HEK293 (cell line): ENCODE measurements at regions not wholly inside any gene's neighbourhood (a gene's known extent, or its start where the extent isn't known, plus 50 kb on each side); places are given as distances from the start of the nearest gene placed in this dataset.

ENCODE experiments used
- CTCF ChIA-PET: fragments of 350-600 bp; formaldehyde crosslinking; extraction: SDS; loops from one replicate; lab custom pipeline; 2021; ENCODE audit warnings: antibody characterized with exemption; lab: Yijun Ruan, JAX
- POLR2A ChIA-PET: fragments of 300-600 bp; formaldehyde crosslinking; extraction: SDS; loops from one replicate; lab custom pipeline; 2020; ENCODE audit warnings: antibody characterized with exemption, inconsistent platforms; lab: Yijun Ruan, JAX
- H3K27ac ChIP-seq: fragments of 200-500 bp; sonication (Bioruptor generic); 2 replicates; pipeline ENCODE4 v1.5.1; 2014; ENCODE audit warnings: low read depth, low read length, control low read depth, inconsistent platforms; ENCODE audit errors: extremely low read depth
- H3K36me3 ChIP-seq, 2 experiments: fragments of 200-500 bp in 1 of 2; sonication (Bioruptor generic) in 1 of 2; 1 replicate in 1 of 2; 2 replicates in 1 of 2; pipeline ENCODE4 v1.5.1; 2014 to 2017; ENCODE audit warnings: inconsistent platforms in 2 of 2, low read length in 2 of 2; ENCODE audit not compliant: control insufficient read depth in 2 of 2, insufficient read depth in 1 of 2
- H3K4me1 ChIP-seq: fragments of 200-500 bp; sonication (Bioruptor generic); 2 replicates; pipeline ENCODE4 v1.5.1; 2014; ENCODE audit warnings: mild to moderate bottlenecking, low read length, inconsistent platforms; ENCODE audit not compliant: control insufficient read depth, insufficient read depth
- H3K4me3 ChIP-seq: 2 replicates; pipeline ENCODE4 v1.5.1; 2011; ENCODE audit warnings: low read depth, mild to moderate bottlenecking, control low read depth, low read length, moderate library complexity
- H3K9me3 ChIP-seq: fragments of 200-500 bp; sonication (Bioruptor generic); 2 replicates; pipeline ENCODE4 v1.5.1; 2014; ENCODE audit warnings: low read depth, low read length, inconsistent platforms; ENCODE audit not compliant: control insufficient read depth, insufficient read depth
- GLIS2 ChIP-seq: fragments of 450-650 bp; formaldehyde crosslinking; IDR thresholded peaks from 2 replicates; pipeline ENCODE4 v1.5.1; 2016; ENCODE audit warnings: missing biosample characterization, missing genetic modification characterization
- HOXD13 ChIP-seq: sonication (generic); formaldehyde crosslinking; IDR thresholded peaks from 2 replicates; pipeline ENCODE4 v1.8.0; 2022; ENCODE audit warnings: missing genetic modification reagents, borderline replicate concordance
- KLF1 ChIP-seq: fragments of 450-650 bp; formaldehyde crosslinking; IDR thresholded peaks from 2 replicates; pipeline ENCODE4 v1.5.1; 2016; ENCODE audit warnings: missing biosample characterization, missing genetic modification characterization
- KLF7 ChIP-seq: fragments of 450-650 bp; formaldehyde crosslinking; IDR thresholded peaks from 2 replicates; pipeline ENCODE4 v1.5.1; 2016; ENCODE audit warnings: missing biosample characterization, missing genetic modification characterization, borderline replicate concordance
- MEIS1 ChIP-seq: sonication (generic); formaldehyde crosslinking; IDR thresholded peaks from 2 replicates; pipeline ENCODE4 v1.8.1; 2022; ENCODE audit warnings: missing genetic modification reagents, mild to moderate bottlenecking, borderline replicate concordance
- MYNN ChIP-seq: fragments of 450-650 bp; formaldehyde crosslinking; IDR thresholded peaks from 2 replicates; pipeline ENCODE4 v1.5.1; 2016; ENCODE audit warnings: missing biosample characterization, missing genetic modification characterization, borderline replicate concordance
- ZBTB1 ChIP-seq: fragments of 450-650 bp; formaldehyde crosslinking; IDR thresholded peaks from 2 replicates; pipeline ENCODE4 v1.5.1; 2016; ENCODE audit warnings: missing biosample characterization, missing genetic modification characterization
- ZBTB21 ChIP-seq: fragments of 450-650 bp; formaldehyde crosslinking; IDR thresholded peaks from 2 replicates; pipeline ENCODE4 v1.5.1; 2017; ENCODE audit warnings: missing biosample characterization, missing genetic modification characterization
- ZNF112 ChIP-seq: fragments of 450-650 bp; formaldehyde crosslinking; IDR thresholded peaks from 2 replicates; pipeline ENCODE4 v1.5.0; 2017; ENCODE audit warnings: missing biosample characterization, missing genetic modification characterization
- ZNF324 ChIP-seq: fragments of 450-650 bp; formaldehyde crosslinking; IDR thresholded peaks from 2 replicates; pipeline ENCODE4 v1.5.1; 2016; ENCODE audit warnings: missing biosample characterization, missing genetic modification characterization
- ZNF366 ChIP-seq: fragments of 450-650 bp; formaldehyde crosslinking; conservative IDR thresholded peaks from 2 replicates; pipeline ENCODE4 v1.5.1; 2016; ENCODE audit warnings: missing biosample characterization, missing genetic modification characterization
- ZNF426 ChIP-seq: fragments of 450-650 bp; formaldehyde crosslinking; IDR thresholded peaks from 2 replicates; pipeline ENCODE4 v1.5.1; 2017; ENCODE audit warnings: missing biosample characterization, missing genetic modification characterization, mild to moderate bottlenecking, inconsistent platforms, moderate library complexity
- ZNF433 ChIP-seq: fragments of 450-650 bp; formaldehyde crosslinking; IDR thresholded peaks from 2 replicates; pipeline ENCODE4 v1.5.1; 2016; ENCODE audit warnings: missing biosample characterization, missing genetic modification characterization, low read depth
- ZNF555 ChIP-seq: fragments of 450-650 bp; formaldehyde crosslinking; conservative IDR thresholded peaks from 2 replicates; pipeline ENCODE4 v1.5.1; 2017; ENCODE audit warnings: missing biosample characterization, mild to moderate bottlenecking, missing genetic modification characterization, inconsistent platforms
- ZNF623 ChIP-seq: fragments of 450-650 bp; formaldehyde crosslinking; IDR thresholded peaks from 2 replicates; pipeline ENCODE4 v1.5.1; 2016; ENCODE audit warnings: missing biosample characterization, missing genetic modification characterization
- ZNF629 ChIP-seq: fragments of 450-650 bp; formaldehyde crosslinking; IDR thresholded peaks from 2 replicates; pipeline ENCODE4 v1.5.1; 2017; ENCODE audit warnings: missing biosample characterization, missing genetic modification characterization
- ZNF843 ChIP-seq: fragments of 450-650 bp; formaldehyde crosslinking; IDR thresholded peaks from 2 replicates; pipeline ENCODE4 v1.5.1; 2016; ENCODE audit warnings: missing biosample characterization, missing genetic modification characterization
- ZSCAN16 ChIP-seq: fragments of 450-650 bp; formaldehyde crosslinking; IDR thresholded peaks from 2 replicates; pipeline ENCODE4 v1.5.1; 2016; ENCODE audit warnings: missing biosample characterization, missing genetic modification characterization
- TF ChIP-seq, protein P1 (sequence below): fragments of 450-650 bp; formaldehyde crosslinking; IDR thresholded peaks from 2 replicates; pipeline ENCODE4 v1.5.1; 2016; ENCODE audit warnings: missing biosample characterization, missing genetic modification characterization, borderline replicate concordance
- TF ChIP-seq, protein P2 (sequence below): fragments of 450-650 bp; formaldehyde crosslinking; IDR thresholded peaks from 2 replicates; pipeline ENCODE4 v1.5.1; 2016; ENCODE audit warnings: missing biosample characterization, missing genetic modification characterization
- TF ChIP-seq, protein P3 (sequence below): fragments of 450-650 bp; formaldehyde crosslinking; IDR thresholded peaks from 2 replicates; pipeline ENCODE4 v1.5.1; 2016; ENCODE audit warnings: missing biosample characterization, missing genetic modification characterization
- TF ChIP-seq, protein P4 (sequence below): fragments of 450-650 bp; formaldehyde crosslinking; IDR thresholded peaks from 2 replicates; pipeline ENCODE4 v1.5.1; 2016; ENCODE audit warnings: missing biosample characterization, missing genetic modification characterization

DNA sequence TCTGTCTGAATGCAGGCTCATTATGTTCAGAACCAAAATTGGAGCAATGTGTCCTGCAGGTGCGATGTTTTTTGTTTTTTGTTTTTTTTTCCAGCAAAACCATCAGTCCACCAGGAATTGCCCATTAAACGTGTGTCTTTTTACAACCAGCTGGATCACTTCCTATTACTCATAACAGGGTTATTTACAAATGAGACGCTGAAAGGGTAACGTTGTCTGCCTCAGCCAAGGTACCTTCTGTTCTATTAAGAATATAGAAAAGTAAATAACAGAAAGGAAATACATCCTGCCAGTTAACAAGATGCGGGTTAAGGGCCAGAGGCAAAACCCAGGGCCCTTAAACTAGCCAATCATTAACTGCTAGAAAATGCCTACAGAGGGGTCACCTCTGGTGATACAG lies 590.4 kb downstream of the TBC1D4 start (continued):
- TF ChIP-seq, protein P1, sequence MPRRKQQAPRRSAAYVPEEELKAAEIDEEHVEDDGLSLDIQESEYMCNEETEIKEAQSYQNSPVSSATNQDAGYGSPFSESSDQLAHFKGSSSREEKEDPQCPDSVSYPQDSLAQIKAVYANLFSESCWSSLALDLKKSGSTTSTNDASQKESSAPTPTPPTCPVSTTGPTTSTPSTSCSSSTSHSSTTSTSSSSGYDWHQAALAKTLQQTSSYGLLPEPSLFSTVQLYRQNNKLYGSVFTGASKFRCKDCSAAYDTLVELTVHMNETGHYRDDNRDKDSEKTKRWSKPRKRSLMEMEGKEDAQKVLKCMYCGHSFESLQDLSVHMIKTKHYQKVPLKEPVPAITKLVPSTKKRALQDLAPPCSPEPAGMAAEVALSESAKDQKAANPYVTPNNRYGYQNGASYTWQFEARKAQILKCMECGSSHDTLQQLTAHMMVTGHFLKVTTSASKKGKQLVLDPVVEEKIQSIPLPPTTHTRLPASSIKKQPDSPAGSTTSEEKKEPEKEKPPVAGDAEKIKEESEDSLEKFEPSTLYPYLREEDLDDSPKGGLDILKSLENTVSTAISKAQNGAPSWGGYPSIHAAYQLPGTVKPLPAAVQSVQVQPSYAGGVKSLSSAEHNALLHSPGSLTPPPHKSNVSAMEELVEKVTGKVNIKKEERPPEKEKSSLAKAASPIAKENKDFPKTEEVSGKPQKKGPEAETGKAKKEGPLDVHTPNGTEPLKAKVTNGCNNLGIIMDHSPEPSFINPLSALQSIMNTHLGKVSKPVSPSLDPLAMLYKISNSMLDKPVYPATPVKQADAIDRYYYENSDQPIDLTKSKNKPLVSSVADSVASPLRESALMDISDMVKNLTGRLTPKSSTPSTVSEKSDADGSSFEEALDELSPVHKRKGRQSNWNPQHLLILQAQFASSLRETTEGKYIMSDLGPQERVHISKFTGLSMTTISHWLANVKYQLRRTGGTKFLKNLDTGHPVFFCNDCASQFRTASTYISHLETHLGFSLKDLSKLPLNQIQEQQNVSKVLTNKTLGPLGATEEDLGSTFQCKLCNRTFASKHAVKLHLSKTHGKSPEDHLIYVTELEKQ = no peak
- no peak for TF ChIP-seq KLF1 (tag by site-specific recombination)
- no peak for TF ChIP-seq ZBTB21 (tag by site-specific recombination)

DNA sequence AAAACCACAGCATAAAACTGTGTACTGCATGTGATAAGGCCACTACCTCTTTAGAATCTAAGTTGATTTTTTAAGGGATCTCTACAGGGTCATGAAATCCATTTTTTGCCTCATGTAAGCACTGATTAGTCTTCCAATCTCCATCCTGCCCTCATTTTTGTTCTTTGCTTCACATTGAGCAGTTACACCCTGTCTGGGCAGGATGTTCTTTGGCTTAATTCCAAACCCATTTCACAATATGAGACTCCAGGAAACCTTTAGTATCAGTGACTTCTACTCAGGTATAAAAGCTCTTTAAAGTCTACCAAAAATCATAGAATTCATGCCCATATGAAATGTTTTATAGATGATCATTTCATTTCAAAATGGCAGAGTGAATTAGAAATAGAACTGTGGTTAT lies 592.6 kb downstream of the TBC1D4 start:
- H3K9me3 ChIP-seq = no peaks in the 10 kb centered on the region
- TF ChIP-seq ZNF843 (tag by site-specific recombination) (no peak), ZSCAN16 (no peak), ZNF629 (no peak), ZNF112 (no peak), ZNF623 (tag by site-specific recombination) (no peak), HOXD13 (CRISPR knock-in tag) (no peak), KLF7 (tag by site-specific recombination) (no peak), ZBTB1 (no peak), ZNF366 (tag by site-specific recombination) (no peak), ZNF324 (no peak), MEIS1 (CRISPR knock-in tag) (no peak)
- TF ChIP-seq, protein P2, sequence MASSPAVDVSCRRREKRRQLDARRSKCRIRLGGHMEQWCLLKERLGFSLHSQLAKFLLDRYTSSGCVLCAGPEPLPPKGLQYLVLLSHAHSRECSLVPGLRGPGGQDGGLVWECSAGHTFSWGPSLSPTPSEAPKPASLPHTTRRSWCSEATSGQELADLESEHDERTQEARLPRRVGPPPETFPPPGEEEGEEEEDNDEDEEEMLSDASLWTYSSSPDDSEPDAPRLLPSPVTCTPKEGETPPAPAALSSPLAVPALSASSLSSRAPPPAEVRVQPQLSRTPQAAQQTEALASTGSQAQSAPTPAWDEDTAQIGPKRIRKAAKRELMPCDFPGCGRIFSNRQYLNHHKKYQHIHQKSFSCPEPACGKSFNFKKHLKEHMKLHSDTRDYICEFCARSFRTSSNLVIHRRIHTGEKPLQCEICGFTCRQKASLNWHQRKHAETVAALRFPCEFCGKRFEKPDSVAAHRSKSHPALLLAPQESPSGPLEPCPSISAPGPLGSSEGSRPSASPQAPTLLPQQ = no peak
- no peaks in the 10 kb centered on the region for H3K36me3 ChIP-seq
- H3K27ac ChIP-seq = no peak overlapping the region
- POLR2A ChIA-PET = no interaction called here
- no peak overlapping the region for H3K4me3 ChIP-seq
- H3K4me1 ChIP-seq = no peaks in the 10 kb centered on the region
- CTCF ChIA-PET = no interaction called here

DNA sequence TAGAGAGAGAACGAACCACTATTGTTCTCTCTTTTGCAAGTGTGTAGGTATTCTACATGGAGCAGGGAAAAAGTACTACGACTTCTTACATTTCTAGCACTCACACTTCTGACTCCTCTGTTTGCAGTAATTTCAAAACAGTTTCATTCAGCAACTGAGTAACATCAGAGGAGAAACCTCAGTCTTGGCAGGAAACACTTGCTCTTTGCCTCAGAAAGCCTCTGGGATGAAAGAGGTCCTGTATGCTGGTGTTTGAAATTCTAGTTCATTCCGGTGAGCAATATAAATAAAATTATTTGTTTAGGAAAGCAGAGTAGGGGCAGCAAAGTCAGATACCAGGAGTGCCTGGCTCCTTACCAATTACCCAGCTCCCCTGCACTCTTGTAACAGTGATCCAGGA lies 595.5 kb downstream of the TBC1D4 start:
- no peak overlapping the region for H3K4me3 ChIP-seq
- ChIA-PET POLR2A (no interaction called here), CTCF (interaction anchor here (0.6 kb wide), 1 partner anchor 126 kb away, joined by 3 read pairs; no protein-coding TSS in a partner anchor)
- no peaks in the 10 kb centered on the region for H3K9me3 ChIP-seq
- H3K4me1 ChIP-seq = no peaks in the 10 kb centered on the region
- H3K36me3 ChIP-seq = no peaks in the 10 kb centered on the region
- no peak overlapping the region for H3K27ac ChIP-seq
- TF ChIP-seq, protein P3, sequence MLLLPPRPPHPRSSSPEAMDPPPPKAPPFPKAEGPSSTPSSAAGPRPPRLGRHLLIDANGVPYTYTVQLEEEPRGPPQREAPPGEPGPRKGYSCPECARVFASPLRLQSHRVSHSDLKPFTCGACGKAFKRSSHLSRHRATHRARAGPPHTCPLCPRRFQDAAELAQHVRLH (tag by site-specific recombination) = no peak
- TF ChIP-seq, protein P4, sequence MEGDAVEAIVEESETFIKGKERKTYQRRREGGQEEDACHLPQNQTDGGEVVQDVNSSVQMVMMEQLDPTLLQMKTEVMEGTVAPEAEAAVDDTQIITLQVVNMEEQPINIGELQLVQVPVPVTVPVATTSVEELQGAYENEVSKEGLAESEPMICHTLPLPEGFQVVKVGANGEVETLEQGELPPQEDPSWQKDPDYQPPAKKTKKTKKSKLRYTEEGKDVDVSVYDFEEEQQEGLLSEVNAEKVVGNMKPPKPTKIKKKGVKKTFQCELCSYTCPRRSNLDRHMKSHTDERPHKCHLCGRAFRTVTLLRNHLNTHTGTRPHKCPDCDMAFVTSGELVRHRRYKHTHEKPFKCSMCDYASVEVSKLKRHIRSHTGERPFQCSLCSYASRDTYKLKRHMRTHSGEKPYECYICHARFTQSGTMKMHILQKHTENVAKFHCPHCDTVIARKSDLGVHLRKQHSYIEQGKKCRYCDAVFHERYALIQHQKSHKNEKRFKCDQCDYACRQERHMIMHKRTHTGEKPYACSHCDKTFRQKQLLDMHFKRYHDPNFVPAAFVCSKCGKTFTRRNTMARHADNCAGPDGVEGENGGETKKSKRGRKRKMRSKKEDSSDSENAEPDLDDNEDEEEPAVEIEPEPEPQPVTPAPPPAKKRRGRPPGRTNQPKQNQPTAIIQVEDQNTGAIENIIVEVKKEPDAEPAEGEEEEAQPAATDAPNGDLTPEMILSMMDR (tag by site-specific recombination) = no peak
- no peak for TF ChIP-seq ZNF426 (tag by site-specific recombination)
- TF ChIP-seq MYNN (tag by site-specific recombination) = no peak
- no peak for TF ChIP-seq ZNF433 (tag by site-specific recombination)
- TF ChIP-seq ZNF555 (tag by site-specific recombination) = no peak
- no peak for TF ChIP-seq GLIS2 (tag by site-specific recombination)
